SK-N-SH (cell line): ENCODE measurements at regions not wholly inside any gene's neighbourhood (a gene's known extent, or its start where the extent isn't known, plus 50 kb on each side); places are given as distances from the start of the nearest gene placed in this dataset.

ENCODE experiments used
- CTCF ChIA-PET: fragments of 300-600, 350-600 bp; formaldehyde crosslinking; extraction: SDS; loops from one replicate; lab custom pipeline; 2021; lab: Yijun Ruan, JAX
- POLR2A ChIA-PET: fragments of 350-600 bp; sonication (Branson Sonifier 250); formaldehyde crosslinking; extraction: SDS; loops from one replicate; lab custom pipeline; 2020; ENCODE audit warnings: antibody characterized with exemption, inconsistent platforms; lab: Yijun Ruan, JAX
- DNase-seq: peaks from one replicate; pipeline ENCODE4 v3.0.0; 2012
- H2AFZ ChIP-seq: fragments of 200-600 bp; sonication (generic); 2 replicates; pipeline ENCODE4 v1.8.1; 2016; ENCODE audit warnings: antibody characterized with exemption, mild to moderate bottlenecking, low read depth
- H3F3A ChIP-seq: fragments of 200-600 bp; sonication (generic); replicated peaks from 2 replicates; pipeline ENCODE3; 2016; ENCODE audit warnings: antibody characterized with exemption, mild to moderate bottlenecking; ENCODE audit not compliant: insufficient read depth
- H3K27ac ChIP-seq, 2 experiments: fragments of 200-500 bp in 1 of 2; fragments of 200-600 bp in 1 of 2; sonication (Bioruptor generic) in 1 of 2; sonication (generic), shearing (Covaris generic) in 1 of 2; 2 replicates each; pipeline versions ENCODE4 v1.5.1 to v1.6.1; 2014 to 2016; ENCODE audit warnings: low read depth in 2 of 2, inconsistent platforms in 1 of 2, low read length in 1 of 2, mild to moderate bottlenecking in 1 of 2, mixed read lengths in 1 of 2
- H3K27me3 ChIP-seq: fragments of 200-600 bp; sonication (generic), shearing (Covaris generic); 2 replicates; pipeline ENCODE4 v1.6.1; 2016; ENCODE audit warnings: mixed run types; ENCODE audit not compliant: insufficient read depth
- H3K36me3 ChIP-seq, 2 experiments: fragments of 200-500 bp in 1 of 2; fragments of 200-600 bp in 1 of 2; sonication (Bioruptor generic) in 1 of 2; sonication (generic) in 1 of 2; replicated peaks in 1 of 2; 2 replicates each; pipeline versions ENCODE3 to v1.5.1; 2014 to 2016; ENCODE audit warnings: low read length in 1 of 2, mild to moderate bottlenecking in 1 of 2; ENCODE audit not compliant: insufficient read depth in 2 of 2, control insufficient read depth in 1 of 2
- H3K4me1 ChIP-seq, 2 experiments: fragments of 200-500 bp in 1 of 2; fragments of 200-600 bp in 1 of 2; sonication (Bioruptor generic) in 1 of 2; sonication (generic), shearing (Covaris generic) in 1 of 2; 2 replicates each; pipeline versions ENCODE4 v1.5.1 to v1.6.1; 2014 to 2016; ENCODE audit warnings: low read depth in 1 of 2, low read length in 1 of 2, mixed run types in 1 of 2; ENCODE audit not compliant: insufficient read depth in 2 of 2, control insufficient read depth in 1 of 2
- H3K4me2 ChIP-seq: fragments of 200-600 bp; sonication (generic), shearing (Covaris generic); 2 replicates; pipeline ENCODE4 v1.6.1; 2017; ENCODE audit warnings: mixed run types
- H3K4me3 ChIP-seq, 2 experiments: fragments of 200-500 bp in 1 of 2; fragments of 200-600 bp in 1 of 2; sonication (Bioruptor generic) in 1 of 2; sonication (generic), shearing (Covaris generic) in 1 of 2; 2 replicates each; pipeline versions ENCODE4 v1.5.1 to v1.8.1; 2014 to 2016; ENCODE audit warnings: low read depth in 2 of 2, inconsistent platforms in 1 of 2, low read length in 1 of 2, mild to moderate bottlenecking in 1 of 2, mixed read lengths in 1 of 2, moderate library complexity in 1 of 2
- H3K79me2 ChIP-seq: fragments of 200-600 bp; sonication (generic); 2 replicates; pipeline ENCODE4 v1.8.1; 2017; ENCODE audit warnings: mild to moderate bottlenecking; ENCODE audit not compliant: insufficient read depth
- H3K9ac ChIP-seq: fragments of 200-600 bp; sonication (generic); 2 replicates; pipeline ENCODE4 v1.6.1; 2017; ENCODE audit warnings: mixed run types
- H3K9me2 ChIP-seq: fragments of 200-600 bp; sonication (generic); 2 replicates; pipeline ENCODE4 v1.6.1; 2017; ENCODE audit warnings: mixed run types
- H3K9me3 ChIP-seq: fragments of 200-600 bp; sonication (generic); 2 replicates; pipeline ENCODE4 v1.6.1; 2017; ENCODE audit warnings: mixed run types, mild to moderate bottlenecking, moderate library complexity
- H4K20me1 ChIP-seq: fragments of 200-600 bp; sonication (generic); 2 replicates; pipeline ENCODE4 v1.6.1; 2017; ENCODE audit warnings: mild to moderate bottlenecking, mixed run types; ENCODE audit not compliant: insufficient read depth
- CHD2 ChIP-seq: fragments of 150-350 bp; IDR thresholded peaks from 2 replicates; pipeline ENCODE4 v1.6.1; 2018; ENCODE audit warnings: low read length; ENCODE audit not compliant: partially characterized antibody
- ELF1 ChIP-seq: IDR thresholded peaks from 2 replicates; pipeline ENCODE4 v1.4.0; 2012
- EP300 ChIP-seq, 2 experiments: IDR thresholded peaks; 2 replicates each; pipeline versions ENCODE4 v1.4.0 to v1.6.1; 2012; ENCODE audit warnings: borderline replicate concordance in 1 of 2, low read depth in 1 of 2, low read length in 1 of 2
- FOSL2 ChIP-seq: IDR thresholded peaks from 2 replicates; pipeline ENCODE4 v1.4.0; 2012; ENCODE audit warnings: low read depth, mild to moderate bottlenecking, moderate library complexity, borderline replicate concordance
- FOXM1 ChIP-seq: IDR thresholded peaks from 2 replicates; pipeline ENCODE4 v1.4.0; 2012; ENCODE audit warnings: low read depth, mild to moderate bottlenecking
- GABPA ChIP-seq: IDR thresholded peaks from 2 replicates; pipeline ENCODE4 v1.4.0; 2012; ENCODE audit warnings: low read depth, mild to moderate bottlenecking
- GATA2 ChIP-seq: sonication (generic); formaldehyde crosslinking; IDR thresholded peaks from 2 replicates; pipeline ENCODE4 v1.5.0; 2020; ENCODE audit warnings: mild to moderate bottlenecking, missing genetic modification reagents
- MEF2A ChIP-seq: IDR thresholded peaks from 2 replicates; pipeline ENCODE4 v1.4.0; 2012; ENCODE audit warnings: low read depth, borderline replicate concordance
- MXI1 ChIP-seq: IDR thresholded peaks from 2 replicates; pipeline ENCODE4 v1.6.1; 2012; ENCODE audit warnings: mild to moderate bottlenecking, low read depth, low read length, improper control_type of control experiment
- NFIC ChIP-seq: IDR thresholded peaks from 2 replicates; pipeline ENCODE4 v1.4.0; 2012; ENCODE audit warnings: borderline replicate concordance
- NRF1 ChIP-seq: IDR thresholded peaks from 2 replicates; pipeline ENCODE4 v1.6.1; 2012; ENCODE audit warnings: low read depth, mild to moderate bottlenecking, low read length
- POLR2AphosphoS5 ChIP-seq: IDR thresholded peaks from 2 replicates; pipeline ENCODE4 v1.6.1; 2012; ENCODE audit warnings: low read depth, low read length
- RCOR1 ChIP-seq: fragments of 150-350 bp; IDR thresholded peaks from 2 replicates; pipeline ENCODE4 v1.6.1; 2017; ENCODE audit warnings: antibody characterized with exemption, low read length
- RFX5 ChIP-seq: IDR thresholded peaks from 2 replicates; pipeline ENCODE4 v1.6.1; 2012; ENCODE audit warnings: mild to moderate bottlenecking, improper control_type of control experiment, low read length
- RXRA ChIP-seq: IDR thresholded peaks from 2 replicates; pipeline ENCODE4 v1.4.0; 2012; ENCODE audit warnings: low read depth, mild to moderate bottlenecking, borderline replicate concordance
- SMC3 ChIP-seq: IDR thresholded peaks from 2 replicates; pipeline ENCODE4 v1.6.1; 2012; ENCODE audit warnings: low read depth, low read length, improper control_type of control experiment
- TEAD4 ChIP-seq: IDR thresholded peaks from 2 replicates; pipeline ENCODE4 v1.4.0; 2012; ENCODE audit warnings: mild to moderate bottlenecking, borderline replicate concordance; ENCODE audit not compliant: insufficient read depth
- WGBS: methylation state at CpG from one replicate; pipeline ENCODE4 v1.1.6; 2017; ENCODE audit warnings: low lambda C conversion rate; 5-methylcytosine and 5-hydroxymethylcytosine counted together
- TF ChIP-seq, protein P1 (sequence below): IDR thresholded peaks from 2 replicates; pipeline ENCODE4 v1.4.0; 2012; ENCODE audit warnings: low read depth, borderline replicate concordance
- TF ChIP-seq, protein P2 (sequence below): fragments of 150-350 bp; IDR thresholded peaks from 2 replicates; pipeline ENCODE4 v1.6.1; 2017; ENCODE audit warnings: antibody characterized with exemption, low read length, low read depth, borderline replicate concordance
- TF ChIP-seq, protein P3 (sequence below): IDR thresholded peaks from 2 replicates; pipeline ENCODE4 v1.6.1; 2012; ENCODE audit warnings: mild to moderate bottlenecking, low read depth, low read length, moderate library complexity
- TF ChIP-seq, protein P4 (sequence below): fragments of 150-350 bp; IDR thresholded peaks from 2 replicates; pipeline ENCODE4 v1.6.1; 2016; ENCODE audit warnings: mild to moderate bottlenecking, low read depth, low read length

DNA sequence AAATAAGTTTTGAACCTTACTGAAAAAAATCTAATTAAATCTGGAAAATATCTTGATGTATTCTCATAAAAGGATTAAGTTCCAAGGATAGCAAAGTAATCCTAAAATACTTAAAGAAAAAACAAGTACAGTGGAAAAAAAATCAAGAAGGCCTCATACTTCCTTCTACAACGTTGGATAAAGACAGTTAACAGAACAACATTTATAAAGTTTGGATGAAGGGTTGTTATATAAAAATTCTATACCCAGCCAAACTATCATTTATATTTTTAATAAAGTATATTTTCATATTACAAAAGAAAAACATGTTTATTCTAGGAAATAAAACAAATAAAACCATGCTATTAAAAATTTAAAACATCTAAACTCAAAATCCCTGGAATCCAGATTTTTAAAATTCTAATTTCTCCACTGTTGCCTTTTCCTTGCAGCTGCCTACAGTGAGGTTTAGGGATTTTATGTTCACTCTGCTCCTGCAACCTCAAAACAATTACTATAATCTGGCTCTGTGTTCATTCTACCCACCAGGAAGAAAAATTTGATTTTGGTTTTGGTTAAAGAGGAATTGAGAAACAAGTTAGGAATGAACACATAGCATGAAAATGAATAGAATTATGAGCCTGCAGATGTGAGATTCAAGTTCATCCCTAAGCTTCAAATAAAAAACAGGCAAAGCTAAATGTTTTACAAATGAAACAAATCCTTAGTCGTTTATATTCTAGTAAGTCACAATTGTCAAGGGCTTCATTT, 142.8 kb downstream of the LPIN1 start:
- TF ChIP-seq POLR2AphosphoS5 (no peak), SMC3 (no peak)
- TF ChIP-seq, protein P1, sequence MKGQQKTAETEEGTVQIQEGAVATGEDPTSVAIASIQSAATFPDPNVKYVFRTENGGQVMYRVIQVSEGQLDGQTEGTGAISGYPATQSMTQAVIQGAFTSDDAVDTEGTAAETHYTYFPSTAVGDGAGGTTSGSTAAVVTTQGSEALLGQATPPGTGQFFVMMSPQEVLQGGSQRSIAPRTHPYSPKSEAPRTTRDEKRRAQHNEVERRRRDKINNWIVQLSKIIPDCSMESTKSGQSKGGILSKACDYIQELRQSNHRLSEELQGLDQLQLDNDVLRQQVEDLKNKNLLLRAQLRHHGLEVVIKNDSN = no peak
- H4K20me1 ChIP-seq = no peaks in the 10 kb centered on the region
- WGBS = 0% methylated on average over 2 of the region's 2 CpGs

DNA sequence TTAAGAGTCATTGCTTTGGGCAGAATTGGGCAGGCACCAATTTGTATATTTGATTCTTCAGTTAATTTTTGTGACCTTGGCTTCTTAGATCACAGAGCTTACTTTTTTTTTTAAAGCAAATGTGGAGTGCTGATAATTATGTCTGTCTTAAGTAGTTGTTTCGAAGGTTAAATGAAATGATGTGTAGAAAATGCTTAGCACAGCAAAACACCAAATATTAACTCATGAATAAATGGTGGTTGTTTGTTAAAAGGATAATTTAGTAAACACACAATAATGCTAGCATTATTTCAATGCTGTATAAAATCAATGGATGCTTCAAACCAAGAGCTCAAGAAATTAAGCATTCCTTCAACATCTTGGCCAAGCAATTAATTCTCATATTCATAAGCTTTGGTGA, 143.4 kb downstream of the LPIN1 start:
- Histone ChIP-seq H3K9ac (no peak overlapping the region), H3K9me2 (no peaks in the 10 kb centered on the region), H3K4me1 (peaks cover 0 to 3% of the 10 kb centered on the region in 2 experiments; a peak in 1 of 4 replicates), H3K4me3 (no peak overlapping the region), H2AFZ (no peak overlapping the region), H3K36me3 (no peaks in the 10 kb centered on the region), H3K4me2 (no peak overlapping the region), H4K20me1 (no peaks in the 10 kb centered on the region), H3K9me3 (peaks cover 20% of the 10 kb centered on the region; the same call in 1 of the 2 replicates), H3K27ac (no peak overlapping the region), H3K79me2 (no peaks in the 10 kb centered on the region), H3K27me3 (no peaks in the 10 kb centered on the region), H3F3A (no peaks in the 10 kb centered on the region)
- POLR2A ChIA-PET = interaction anchor here (0.7 kb wide), 1 partner anchor 1002 kb away, joined by 3 read pairs; no protein-coding TSS in a partner anchor
- WGBS = 14% methylated on average over 1 of the region's 1 CpG
- DNase-seq = no peak
- CTCF ChIA-PET = interaction anchor here (0.7 to 1.6 kb wide), 4 partner anchors 10 to 827 kb away, joined by 3 to 5 read pairs (median 4); partner anchors contain the start of gene TRIB2
- TF ChIP-seq, protein P2, sequence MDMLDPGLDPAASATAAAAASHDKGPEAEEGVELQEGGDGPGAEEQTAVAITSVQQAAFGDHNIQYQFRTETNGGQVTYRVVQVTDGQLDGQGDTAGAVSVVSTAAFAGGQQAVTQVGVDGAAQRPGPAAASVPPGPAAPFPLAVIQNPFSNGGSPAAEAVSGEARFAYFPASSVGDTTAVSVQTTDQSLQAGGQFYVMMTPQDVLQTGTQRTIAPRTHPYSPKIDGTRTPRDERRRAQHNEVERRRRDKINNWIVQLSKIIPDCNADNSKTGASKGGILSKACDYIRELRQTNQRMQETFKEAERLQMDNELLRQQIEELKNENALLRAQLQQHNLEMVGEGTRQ = no peak
- no peak for TF ChIP-seq ELF1
- TF ChIP-seq NRF1 = no peak
- no peak for TF ChIP-seq FOSL2
- no peak for TF ChIP-seq FOXM1
- TF ChIP-seq RXRA = no peak
- no peak for TF ChIP-seq RFX5
- no peak for TF ChIP-seq MXI1
- no peak for TF ChIP-seq CHD2
- no peak for TF ChIP-seq POLR2AphosphoS5
- TF ChIP-seq EP300 (IDR thresholded peaks at IDR 0.05; ENCODE audit: borderline replicate concordance in 1 of 2, low read depth in 1 of 2, low read length in 1 of 2) = no peak
- TF ChIP-seq GATA2 (CRISPR knock-in tag) = no peak
- no peak for TF ChIP-seq NFIC
- TF ChIP-seq MEF2A = no peak
- TF ChIP-seq, protein P3, sequence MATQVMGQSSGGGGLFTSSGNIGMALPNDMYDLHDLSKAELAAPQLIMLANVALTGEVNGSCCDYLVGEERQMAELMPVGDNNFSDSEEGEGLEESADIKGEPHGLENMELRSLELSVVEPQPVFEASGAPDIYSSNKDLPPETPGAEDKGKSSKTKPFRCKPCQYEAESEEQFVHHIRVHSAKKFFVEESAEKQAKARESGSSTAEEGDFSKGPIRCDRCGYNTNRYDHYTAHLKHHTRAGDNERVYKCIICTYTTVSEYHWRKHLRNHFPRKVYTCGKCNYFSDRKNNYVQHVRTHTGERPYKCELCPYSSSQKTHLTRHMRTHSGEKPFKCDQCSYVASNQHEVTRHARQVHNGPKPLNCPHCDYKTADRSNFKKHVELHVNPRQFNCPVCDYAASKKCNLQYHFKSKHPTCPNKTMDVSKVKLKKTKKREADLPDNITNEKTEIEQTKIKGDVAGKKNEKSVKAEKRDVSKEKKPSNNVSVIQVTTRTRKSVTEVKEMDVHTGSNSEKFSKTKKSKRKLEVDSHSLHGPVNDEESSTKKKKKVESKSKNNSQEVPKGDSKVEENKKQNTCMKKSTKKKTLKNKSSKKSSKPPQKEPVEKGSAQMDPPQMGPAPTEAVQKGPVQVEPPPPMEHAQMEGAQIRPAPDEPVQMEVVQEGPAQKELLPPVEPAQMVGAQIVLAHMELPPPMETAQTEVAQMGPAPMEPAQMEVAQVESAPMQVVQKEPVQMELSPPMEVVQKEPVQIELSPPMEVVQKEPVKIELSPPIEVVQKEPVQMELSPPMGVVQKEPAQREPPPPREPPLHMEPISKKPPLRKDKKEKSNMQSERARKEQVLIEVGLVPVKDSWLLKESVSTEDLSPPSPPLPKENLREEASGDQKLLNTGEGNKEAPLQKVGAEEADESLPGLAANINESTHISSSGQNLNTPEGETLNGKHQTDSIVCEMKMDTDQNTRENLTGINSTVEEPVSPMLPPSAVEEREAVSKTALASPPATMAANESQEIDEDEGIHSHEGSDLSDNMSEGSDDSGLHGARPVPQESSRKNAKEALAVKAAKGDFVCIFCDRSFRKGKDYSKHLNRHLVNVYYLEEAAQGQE = no peak
- no peak for TF ChIP-seq GABPA
- TF ChIP-seq, protein P4, sequence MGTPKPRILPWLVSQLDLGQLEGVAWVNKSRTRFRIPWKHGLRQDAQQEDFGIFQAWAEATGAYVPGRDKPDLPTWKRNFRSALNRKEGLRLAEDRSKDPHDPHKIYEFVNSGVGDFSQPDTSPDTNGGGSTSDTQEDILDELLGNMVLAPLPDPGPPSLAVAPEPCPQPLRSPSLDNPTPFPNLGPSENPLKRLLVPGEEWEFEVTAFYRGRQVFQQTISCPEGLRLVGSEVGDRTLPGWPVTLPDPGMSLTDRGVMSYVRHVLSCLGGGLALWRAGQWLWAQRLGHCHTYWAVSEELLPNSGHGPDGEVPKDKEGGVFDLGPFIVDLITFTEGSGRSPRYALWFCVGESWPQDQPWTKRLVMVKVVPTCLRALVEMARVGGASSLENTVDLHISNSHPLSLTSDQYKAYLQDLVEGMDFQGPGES = no peak
- no peak for TF ChIP-seq RCOR1
- TF ChIP-seq TEAD4 = no peak

More for the DNA sequence above, 142.8 kb downstream of the LPIN1 start:
- no peak overlapping the region for H2AFZ ChIP-seq
- H3K9ac ChIP-seq = no peak overlapping the region
- peaks cover 0 to 3% of the 10 kb centered on the region in 2 experiments; a peak in 1 of 4 replicates for H3K4me1 ChIP-seq
- no peak overlapping the region for H3K4me3 ChIP-seq
- H3K36me3 ChIP-seq = no peaks in the 10 kb centered on the region
- H3K27me3 ChIP-seq = no peaks in the 10 kb centered on the region
- H3K9me2 ChIP-seq = no peaks in the 10 kb centered on the region
- ChIA-PET POLR2A (interaction anchor here (0.7 kb wide), 1 partner anchor 1003 kb away, joined by 3 read pairs; no protein-coding TSS in a partner anchor), CTCF (interaction anchor here (0.7 to 0.9 kb wide), 2 partner anchors 10 to 808 kb away, joined by 3 read pairs; no protein-coding TSS in a partner anchor)
- no peak for DNase-seq
- H3F3A ChIP-seq = no peaks in the 10 kb centered on the region
- no peaks in the 10 kb centered on the region for H3K79me2 ChIP-seq
- peaks cover 20% of the 10 kb centered on the region; the same call in 1 of the 2 replicates for H3K9me3 ChIP-seq
- no peak overlapping the region for H3K4me2 ChIP-seq
- no peak overlapping the region for H3K27ac ChIP-seq
